DND-41 (cell line): ENCODE measurements at regions not wholly inside any gene's neighbourhood (a gene's known extent, or its start where the extent isn't known, plus 50 kb on each side); places are given as distances from the start of the nearest gene placed in this dataset.

Source experiments
- ATAC-seq: fragments of 200-7000 bp; cut with Tn5 transposase; 3 replicates; pipeline ENCODE4 v1.9.1; 2021; ENCODE audit warnings: low read depth; ENCODE audit not compliant: insufficient read depth
- DNase-seq: peaks from one replicate; pipeline ENCODE4 v3.0.0-alpha.2; 2020
- H2AFZ ChIP-seq: 2 replicates; pipeline ENCODE4 v1.6.0; 2012; ENCODE audit warnings: low read depth, low read length
- H3K27ac ChIP-seq: 2 replicates; pipeline ENCODE4 v1.5.1; 2012; ENCODE audit warnings: low read length, inconsistent platforms
- H3K27me3 ChIP-seq: fragments of 200-600 bp; sonication (generic); 2 replicates; pipeline ENCODE4 v1.6.0; 2012; ENCODE audit warnings: low read length, mild to moderate bottlenecking, inconsistent platforms; ENCODE audit not compliant: insufficient read depth, poor library complexity
- H3K36me3 ChIP-seq: 2 replicates; pipeline ENCODE4 v1.5.1; 2012; ENCODE audit warnings: low read length, inconsistent platforms; ENCODE audit not compliant: insufficient read depth
- H3K4me1 ChIP-seq: 2 replicates; pipeline ENCODE4 v1.5.1; 2012; ENCODE audit warnings: mild to moderate bottlenecking, low read length; ENCODE audit not compliant: insufficient read depth
- H3K4me2 ChIP-seq: 2 replicates; pipeline ENCODE4 v1.6.0; 2012; ENCODE audit warnings: mild to moderate bottlenecking, moderate library complexity, low read length, inconsistent platforms; ENCODE audit not compliant: insufficient read depth
- H3K4me3 ChIP-seq, 2 experiments: fragments of 200-600 bp in 1 of 2; shearing (Covaris generic) in 1 of 2; 2 replicates each; pipeline ENCODE4 v1.5.1; 2012 to 2016; ENCODE audit warnings: inconsistent platforms in 2 of 2, low read length in 2 of 2, mild to moderate bottlenecking in 2 of 2, low read depth in 1 of 2, moderate library complexity in 1 of 2
- H3K79me2 ChIP-seq: 2 replicates; pipeline ENCODE4 v1.6.0; 2012; ENCODE audit warnings: low read length, inconsistent platforms; ENCODE audit not compliant: insufficient read depth
- H3K9ac ChIP-seq: 2 replicates; pipeline ENCODE4 v1.6.0; 2012; ENCODE audit warnings: low read depth, mild to moderate bottlenecking, inconsistent platforms, low read length, moderate library complexity
- H3K9me3 ChIP-seq: 2 replicates; pipeline ENCODE4 v1.5.1; 2012; ENCODE audit warnings: low read length, moderate library complexity, mild to moderate bottlenecking, inconsistent platforms; ENCODE audit not compliant: insufficient read depth, severe bottlenecking
- H4K20me1 ChIP-seq: 2 replicates; pipeline ENCODE4 v1.6.0; 2012; ENCODE audit warnings: low read length; ENCODE audit not compliant: insufficient read depth
- EZH2 ChIP-seq: IDR thresholded peaks from 3 replicates; pipeline ENCODE4 v1.6.1; 2012; ENCODE audit warnings: borderline replicate concordance, low read depth, mild to moderate bottlenecking, moderate library complexity, low read length, inconsistent platforms; ENCODE audit not compliant: severe bottlenecking
- TF ChIP-seq, protein P1 (sequence below): IDR thresholded peaks from 2 replicates; pipeline ENCODE4 v1.5.1; 2012; ENCODE audit warnings: borderline replicate concordance, low read length, moderate library complexity, mild to moderate bottlenecking; ENCODE audit not compliant: poor library complexity, severe bottlenecking; ENCODE audit errors: extremely low read depth

DNA sequence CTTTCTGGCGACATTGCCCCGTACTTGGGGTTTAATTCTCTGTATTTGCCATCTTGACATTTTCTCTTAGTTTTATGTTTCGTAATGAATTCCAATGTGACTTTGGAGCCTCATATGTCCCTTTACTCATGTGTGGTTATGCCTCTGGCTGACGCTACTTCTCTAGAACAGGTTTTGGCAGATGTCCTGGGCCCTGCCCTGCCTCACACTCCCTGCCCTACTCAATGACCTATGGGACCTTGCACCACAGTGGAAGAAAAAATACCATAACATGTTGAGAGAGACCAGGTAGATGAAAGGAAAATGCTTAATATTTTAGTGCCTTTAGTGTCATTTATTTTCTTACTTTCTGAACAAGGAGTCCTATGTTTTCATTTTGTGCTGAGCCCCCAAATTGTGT, 400.5 kb downstream of the TFEC start:
- H3K9me3 ChIP-seq, result no peaks in the 10 kb centered on the region
- DNase-seq, result no peak
- no peak for ATAC-seq
- no peaks in the 10 kb centered on the region for H3K4me1 ChIP-seq
- H4K20me1 ChIP-seq, result no peaks in the 10 kb centered on the region
- no peak overlapping the region for H3K9ac ChIP-seq
- H2AFZ ChIP-seq, result no peak overlapping the region
- TF ChIP-seq, protein P1, sequence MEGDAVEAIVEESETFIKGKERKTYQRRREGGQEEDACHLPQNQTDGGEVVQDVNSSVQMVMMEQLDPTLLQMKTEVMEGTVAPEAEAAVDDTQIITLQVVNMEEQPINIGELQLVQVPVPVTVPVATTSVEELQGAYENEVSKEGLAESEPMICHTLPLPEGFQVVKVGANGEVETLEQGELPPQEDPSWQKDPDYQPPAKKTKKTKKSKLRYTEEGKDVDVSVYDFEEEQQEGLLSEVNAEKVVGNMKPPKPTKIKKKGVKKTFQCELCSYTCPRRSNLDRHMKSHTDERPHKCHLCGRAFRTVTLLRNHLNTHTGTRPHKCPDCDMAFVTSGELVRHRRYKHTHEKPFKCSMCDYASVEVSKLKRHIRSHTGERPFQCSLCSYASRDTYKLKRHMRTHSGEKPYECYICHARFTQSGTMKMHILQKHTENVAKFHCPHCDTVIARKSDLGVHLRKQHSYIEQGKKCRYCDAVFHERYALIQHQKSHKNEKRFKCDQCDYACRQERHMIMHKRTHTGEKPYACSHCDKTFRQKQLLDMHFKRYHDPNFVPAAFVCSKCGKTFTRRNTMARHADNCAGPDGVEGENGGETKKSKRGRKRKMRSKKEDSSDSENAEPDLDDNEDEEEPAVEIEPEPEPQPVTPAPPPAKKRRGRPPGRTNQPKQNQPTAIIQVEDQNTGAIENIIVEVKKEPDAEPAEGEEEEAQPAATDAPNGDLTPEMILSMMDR, result no peak
- no peak for TF ChIP-seq EZH2
- H3K79me2 ChIP-seq, result no peaks in the 10 kb centered on the region
- H3K27ac ChIP-seq, result no peak overlapping the region
- no peak overlapping the region for H3K4me2 ChIP-seq
- no peak overlapping the region for H3K4me3 ChIP-seq
- H3K36me3 ChIP-seq, result no peaks in the 10 kb centered on the region
- H3K27me3 ChIP-seq, result no peaks in the 10 kb centered on the region

DNA sequence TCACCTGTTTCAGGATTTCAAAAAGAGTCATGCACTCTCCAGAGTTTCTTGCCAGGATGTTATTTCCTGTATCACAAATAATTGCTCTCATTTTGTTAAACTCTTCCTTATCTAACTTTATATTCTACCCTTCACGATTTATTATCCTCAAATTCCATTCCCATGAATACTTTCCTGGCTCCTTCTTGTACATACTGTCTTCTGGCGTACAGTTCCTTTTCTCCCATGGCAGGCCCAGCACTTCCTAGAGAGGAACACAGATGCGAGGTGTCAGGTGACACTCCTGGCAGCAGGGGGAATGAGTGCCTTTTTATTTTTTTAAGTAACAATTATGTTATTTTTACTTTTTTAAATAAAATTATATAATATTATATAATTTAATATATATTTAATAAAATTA, 411.9 kb downstream of the TFEC start:
- no peak for ATAC-seq
- Histone ChIP-seq H3K4me3 (no peak overlapping the region), H3K27ac (no peak overlapping the region)

DNA sequence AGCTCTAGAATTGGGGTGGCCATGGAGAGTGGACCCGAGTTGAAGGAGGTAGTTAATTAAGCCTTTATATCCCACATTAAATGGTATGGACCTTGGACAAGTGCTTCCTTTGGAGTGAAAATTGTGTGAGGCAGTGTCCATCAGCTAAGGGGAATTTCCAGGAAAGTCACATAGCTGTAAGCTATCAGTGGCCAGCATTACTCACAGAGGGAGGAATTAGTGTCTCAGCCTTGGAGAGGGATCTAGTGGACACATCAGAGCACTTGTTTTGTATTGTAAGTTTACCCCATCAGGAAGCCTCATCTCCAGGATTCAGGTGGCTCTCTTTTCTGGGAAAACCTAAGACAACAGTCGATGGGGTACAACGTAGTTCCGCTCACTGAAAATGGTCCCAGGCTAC, 416.7 kb downstream of the TFEC start:
- no peaks in the 10 kb centered on the region for H3K27me3 ChIP-seq
- H3K9me3 ChIP-seq, result no peaks in the 10 kb centered on the region
- no peak overlapping the region for H3K4me2 ChIP-seq
- H3K27ac ChIP-seq, result no peak overlapping the region
- no peaks in the 10 kb centered on the region for H3K4me1 ChIP-seq
- no peak overlapping the region for H3K9ac ChIP-seq
- H4K20me1 ChIP-seq, result no peaks in the 10 kb centered on the region
- ATAC-seq (no peak), DNase-seq (no peak)
- no peak overlapping the region for H3K4me3 ChIP-seq
- no peaks in the 10 kb centered on the region for H3K79me2 ChIP-seq
- H3K36me3 ChIP-seq, result no peaks in the 10 kb centered on the region
- TF ChIP-seq, protein P1, result no peak
- no peak for TF ChIP-seq EZH2
- no peak overlapping the region for H2AFZ ChIP-seq

More for the DNA sequence above, 411.9 kb downstream of the TFEC start:
- no peak overlapping the region for H2AFZ ChIP-seq
- H3K4me1 ChIP-seq, result no peaks in the 10 kb centered on the region
- no peak overlapping the region for H3K4me2 ChIP-seq
- DNase-seq, result no peak
- no peaks in the 10 kb centered on the region for H3K79me2 ChIP-seq
- no peaks in the 10 kb centered on the region for H3K36me3 ChIP-seq
- TF ChIP-seq, protein P1, result no peak
- TF ChIP-seq EZH2, result no peak
- H4K20me1 ChIP-seq, result no peaks in the 10 kb centered on the region
- no peak overlapping the region for H3K9ac ChIP-seq
- no peaks in the 10 kb centered on the region for H3K9me3 ChIP-seq
- no peaks in the 10 kb centered on the region for H3K27me3 ChIP-seq

DNA sequence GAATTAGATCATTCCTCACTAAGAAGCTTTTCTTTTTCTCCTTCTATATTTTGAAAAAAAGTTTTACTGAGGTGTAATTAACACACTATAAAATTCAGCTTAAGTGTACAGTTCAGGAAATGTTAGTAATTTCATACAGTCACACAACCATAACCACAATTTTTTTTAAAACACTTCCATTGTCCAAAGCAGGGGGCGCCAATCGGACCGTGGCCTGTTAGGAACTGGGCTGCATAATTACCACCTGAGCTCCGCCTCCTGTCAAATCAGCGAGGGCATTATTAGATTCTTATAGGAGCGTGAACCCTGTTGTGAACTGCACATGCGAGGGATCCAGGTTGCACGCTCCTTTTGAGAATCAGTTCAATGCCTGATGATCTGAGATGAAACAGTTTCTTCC, 427.1 kb downstream of the TFEC start:
- no peaks in the 10 kb centered on the region for H3K36me3 ChIP-seq
- no peak for TF ChIP-seq EZH2
- TF ChIP-seq, protein P1, result peak; percentile 6
- H3K4me2 ChIP-seq, result no peak overlapping the region
- DNase-seq (no peak), ATAC-seq (no peak)
- H4K20me1 ChIP-seq, result no peaks in the 10 kb centered on the region
- H3K9me3 ChIP-seq, result no peaks in the 10 kb centered on the region
- H2AFZ ChIP-seq, result no peak overlapping the region
- H3K79me2 ChIP-seq, result no peaks in the 10 kb centered on the region
- H3K4me3 ChIP-seq, result no peak overlapping the region
- H3K9ac ChIP-seq, result no peak overlapping the region
- H3K27me3 ChIP-seq, result no peaks in the 10 kb centered on the region
- no peak overlapping the region for H3K27ac ChIP-seq
- no peaks in the 10 kb centered on the region for H3K4me1 ChIP-seq
